GM18517 (cell line): ENCODE measurements at regions not wholly inside any gene's neighbourhood (a gene's known extent, or its start where the extent isn't known, plus 50 kb on each side); places are given as distances from the start of the nearest gene placed in this dataset.

ENCODE experiments used
- ATAC-seq: cut with Tn5 transposase; IDR thresholded peaks from one replicate; pipeline ENCODE4 v1.9.1; 2021; ENCODE audit warnings: mild to moderate bottlenecking, moderate library complexity; ENCODE audit not compliant: unreplicated experiment

DNA sequence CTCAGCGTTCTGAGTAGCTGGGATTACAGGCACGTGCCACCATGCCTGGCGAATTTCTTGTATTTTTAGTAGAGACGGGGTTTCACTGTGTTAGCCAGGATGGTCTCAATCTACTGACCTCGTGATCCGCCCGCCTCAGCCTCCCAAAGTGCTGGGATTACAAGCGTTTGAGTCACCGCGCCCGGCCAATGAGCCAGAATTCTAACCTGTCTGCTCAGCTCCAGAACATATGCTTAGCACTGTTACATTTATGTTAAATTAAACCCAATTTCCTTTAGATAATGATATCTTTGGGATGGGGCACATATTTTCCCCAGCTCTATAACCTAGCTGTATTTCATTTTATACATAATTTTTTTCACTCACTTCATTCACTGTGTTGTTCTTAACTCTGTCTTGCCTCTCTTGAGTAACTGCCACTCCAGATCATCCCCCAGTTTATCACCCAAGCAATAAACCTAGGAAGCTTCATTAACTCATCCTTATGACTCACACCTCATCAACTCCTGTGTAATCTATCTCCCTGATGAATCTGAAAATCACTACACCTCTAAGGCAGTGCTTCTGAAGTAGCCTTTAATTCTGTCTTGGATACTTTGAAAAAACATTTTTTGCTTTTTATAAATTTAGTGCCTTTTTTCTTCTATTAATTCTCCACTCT, 559.7 kb upstream of the ZWINT start:
- ATAC-seq = no peak

DNA sequence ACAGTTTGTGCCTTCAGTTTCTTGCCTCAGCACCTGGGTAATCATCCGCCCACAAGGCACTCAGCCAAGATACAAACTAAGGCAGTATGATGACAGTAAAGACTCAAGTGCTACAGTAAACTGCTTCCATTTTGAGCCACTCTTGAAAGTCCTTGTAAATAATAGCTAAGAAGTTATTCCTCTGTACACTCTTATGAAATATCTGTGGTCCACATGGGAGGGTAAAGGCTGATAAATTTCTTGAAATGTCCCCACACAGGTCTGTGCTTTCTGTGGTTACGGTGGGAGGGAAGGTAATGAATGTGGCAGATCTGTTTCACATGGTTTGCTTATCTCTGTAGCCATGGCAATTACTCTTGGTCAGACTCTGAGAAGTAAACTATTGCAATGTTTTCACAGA, 551.0 kb upstream of the ZWINT start:
- no peak for ATAC-seq

DNA sequence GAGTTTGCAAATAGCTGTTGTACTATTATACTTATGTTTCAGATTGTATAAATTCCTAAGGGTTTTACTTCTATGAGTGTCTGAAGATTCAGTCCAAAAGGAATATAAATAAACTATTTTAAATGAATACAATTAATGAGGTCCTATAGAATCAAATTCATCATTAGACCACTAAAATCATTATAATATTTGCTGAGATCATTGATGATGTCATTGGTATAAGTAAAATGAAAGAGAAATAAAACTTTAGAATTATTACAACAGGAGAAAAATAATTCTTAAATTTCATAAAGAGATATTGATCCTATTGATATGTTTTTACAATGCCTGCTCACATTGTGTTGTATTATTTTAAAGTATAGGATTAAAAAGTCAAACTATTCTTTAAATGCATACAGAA, 544.0 kb upstream of the ZWINT start:
- no peak for ATAC-seq

DNA sequence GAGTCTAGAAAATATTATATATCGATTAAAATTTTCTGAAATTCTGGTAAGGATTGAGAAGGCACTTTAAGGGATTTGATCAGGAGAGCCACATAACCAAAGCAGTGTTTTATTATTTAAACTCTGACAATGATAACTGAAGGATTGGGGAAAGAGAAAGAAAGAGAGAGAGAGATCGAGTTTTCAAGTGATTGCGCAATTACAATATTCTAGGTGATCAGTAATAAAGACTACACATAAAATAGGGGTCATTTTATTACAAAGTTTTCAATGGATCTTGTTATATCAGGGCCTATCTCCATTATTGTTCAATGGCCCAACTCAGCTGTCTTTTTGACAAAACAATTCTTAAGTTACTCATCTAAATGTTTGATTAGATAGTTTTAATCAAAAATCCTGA, 541.5 kb upstream of the ZWINT start:
- no peak for ATAC-seq

DNA sequence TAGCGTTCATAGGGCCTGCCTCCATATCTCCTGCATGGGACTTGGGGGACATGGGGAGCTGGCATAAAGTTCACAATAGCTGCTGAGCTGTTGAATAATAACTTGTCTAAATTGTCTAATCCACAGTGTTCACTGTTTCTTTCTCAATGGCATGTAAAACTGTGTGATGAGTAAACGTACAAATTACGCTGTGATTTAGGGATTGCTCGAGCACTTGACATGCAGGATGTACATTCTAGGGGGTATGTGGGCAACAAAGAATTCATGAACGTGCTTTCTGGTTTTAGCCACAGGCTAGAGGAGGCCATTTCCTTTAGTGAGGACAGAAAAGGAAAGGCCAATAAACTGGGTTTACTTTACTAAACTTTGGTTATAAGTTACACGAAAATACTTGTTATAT, 534.2 kb upstream of the ZWINT start:
- ATAC-seq = no peak

DNA sequence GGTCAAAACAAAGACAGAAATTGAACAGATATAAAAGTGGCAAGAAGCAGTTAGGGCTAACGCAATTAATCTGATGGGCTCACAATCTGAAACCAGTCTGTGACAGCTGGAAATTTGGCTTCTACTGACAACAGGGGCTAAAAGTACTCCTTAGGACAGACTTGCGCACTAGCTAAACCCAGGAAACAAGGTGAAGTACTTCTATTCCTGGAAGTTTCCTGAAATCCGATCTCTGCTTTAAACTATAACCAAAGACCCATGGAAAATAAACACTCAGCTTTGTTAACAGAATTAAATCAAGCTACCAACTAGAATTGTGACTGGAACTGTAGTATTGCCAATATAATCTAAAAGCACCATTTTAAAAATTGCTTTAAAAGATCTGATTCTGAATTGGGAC, 520.2 kb upstream of the ZWINT start:
- ATAC-seq = no peak

DNA sequence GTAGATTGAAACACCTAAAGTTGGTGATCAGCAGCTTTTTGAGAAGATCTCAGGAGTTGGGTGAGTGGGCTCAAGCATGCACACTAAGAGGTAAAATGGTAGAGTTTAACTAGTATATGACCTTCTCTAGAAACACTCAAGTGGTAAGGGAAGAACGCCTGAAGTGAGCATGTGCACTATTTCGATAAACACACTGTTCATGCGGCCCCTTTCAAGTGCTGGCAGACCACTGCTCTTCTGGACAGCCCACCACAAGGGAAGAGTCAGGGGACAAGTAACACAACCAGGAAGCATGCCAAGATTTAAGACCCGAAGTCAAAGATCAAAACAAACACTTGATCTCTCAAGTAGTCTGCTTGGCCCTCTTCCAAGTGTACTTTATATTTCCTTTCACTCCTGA, 519.5 kb upstream of the ZWINT start:
- ATAC-seq = no peak

DNA sequence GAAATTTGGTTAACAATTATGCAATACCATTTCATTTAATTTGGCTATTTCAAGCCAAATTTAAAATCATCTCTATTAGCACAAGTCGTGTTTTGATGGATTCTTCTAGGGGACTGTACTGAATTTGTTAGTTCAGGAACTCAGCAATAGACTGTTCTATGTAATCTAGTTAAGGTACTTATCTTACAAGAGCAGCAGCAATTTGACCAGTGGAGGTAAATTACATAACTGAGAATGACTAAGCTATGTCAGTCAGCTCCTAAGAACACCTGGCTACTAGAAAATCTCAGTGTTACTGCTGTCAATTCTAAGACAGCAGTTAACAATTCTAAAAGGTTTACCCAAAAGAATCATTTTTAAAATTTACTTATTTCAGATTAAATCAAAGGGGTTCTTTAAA, 513.9 kb upstream of the ZWINT start:
- ATAC-seq = no peak

DNA sequence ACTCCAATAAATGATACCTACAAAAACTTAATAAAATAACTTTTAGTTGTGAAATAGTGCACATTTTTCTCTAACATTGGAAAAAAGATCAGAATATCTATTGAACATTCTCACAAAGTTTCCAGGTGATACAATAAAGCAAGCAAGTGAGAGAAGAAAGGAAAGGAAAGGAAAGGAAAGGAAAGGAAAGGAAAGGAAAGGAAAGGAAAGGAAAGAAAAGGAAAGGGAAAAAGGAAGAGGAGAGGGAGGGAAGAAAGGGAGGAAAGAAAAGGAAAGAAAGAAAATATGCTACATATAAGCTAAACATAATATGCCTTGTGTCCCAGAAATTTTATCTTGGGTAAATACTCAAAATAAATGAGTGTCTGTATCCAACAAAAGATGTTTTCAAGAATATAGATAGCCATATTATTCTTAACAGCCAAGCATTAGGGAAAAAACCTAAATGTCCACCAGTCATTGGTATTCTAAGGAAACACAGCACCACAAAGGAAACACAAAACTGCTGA, 510.2 kb upstream of the ZWINT start:
- no peak for ATAC-seq

DNA sequence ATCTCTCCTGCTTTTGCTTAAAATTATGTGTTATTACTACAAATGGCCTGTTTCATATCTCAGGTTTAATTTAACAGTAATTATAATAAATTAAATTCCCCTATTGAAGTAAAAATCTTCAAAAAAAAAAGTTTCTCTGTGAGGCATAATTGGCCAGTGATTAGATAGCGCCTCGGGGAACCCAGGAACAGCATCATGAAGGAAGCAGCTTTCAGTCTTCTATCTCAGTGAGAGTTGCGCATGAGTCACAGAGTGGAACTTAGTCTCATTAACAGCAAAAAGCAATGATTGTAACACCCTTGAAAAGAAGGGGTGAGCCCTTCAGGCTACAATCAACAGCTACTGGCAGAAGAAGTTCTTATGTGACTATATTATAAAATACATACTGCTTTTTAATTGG, 506.2 kb upstream of the ZWINT start:
- no peak for ATAC-seq

DNA sequence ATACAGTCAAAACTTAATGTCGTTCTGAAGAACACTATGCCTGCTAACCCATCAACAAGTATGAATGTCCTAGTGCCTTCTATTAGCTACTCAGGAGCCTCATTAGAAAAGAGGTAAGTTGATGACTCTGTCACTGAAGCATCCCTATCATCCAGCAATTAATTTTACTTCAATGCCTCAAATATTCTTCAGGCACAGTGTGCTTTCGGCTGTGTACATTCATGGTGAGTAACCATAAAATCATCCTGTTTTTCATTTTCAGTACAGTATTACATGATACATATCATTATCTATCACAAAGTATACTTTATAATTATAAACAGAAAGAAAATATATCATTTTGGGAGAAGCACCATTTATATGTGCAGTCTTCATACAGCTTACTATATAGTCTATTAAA, 495.5 kb upstream of the ZWINT start:
- no peak for ATAC-seq

DNA sequence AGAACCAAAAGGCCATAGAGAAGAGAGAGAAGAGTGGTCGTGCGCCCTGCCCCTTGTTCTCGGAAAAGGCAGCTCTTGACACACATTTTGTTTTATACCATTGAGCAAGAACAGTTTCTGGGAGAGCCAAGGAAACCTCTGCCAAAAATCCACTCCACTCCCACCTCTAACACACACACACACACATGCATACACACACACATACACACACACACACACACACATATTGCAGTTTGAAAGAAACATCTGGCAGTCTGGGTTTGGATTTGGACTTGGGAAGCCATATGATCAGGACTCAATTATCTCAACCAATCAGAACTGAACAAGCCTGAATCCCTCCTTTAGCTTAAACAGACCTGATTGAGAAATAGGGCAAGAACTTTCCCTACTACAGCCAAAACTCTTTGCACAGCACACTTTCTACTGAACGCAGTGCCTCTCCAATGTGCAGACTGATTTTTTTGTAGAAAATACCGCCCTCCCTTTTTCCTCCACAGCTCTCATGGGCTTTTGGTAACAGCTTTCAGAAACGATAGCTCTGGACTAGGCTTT, 484.0 kb upstream of the ZWINT start:
- ATAC-seq = no peak

DNA sequence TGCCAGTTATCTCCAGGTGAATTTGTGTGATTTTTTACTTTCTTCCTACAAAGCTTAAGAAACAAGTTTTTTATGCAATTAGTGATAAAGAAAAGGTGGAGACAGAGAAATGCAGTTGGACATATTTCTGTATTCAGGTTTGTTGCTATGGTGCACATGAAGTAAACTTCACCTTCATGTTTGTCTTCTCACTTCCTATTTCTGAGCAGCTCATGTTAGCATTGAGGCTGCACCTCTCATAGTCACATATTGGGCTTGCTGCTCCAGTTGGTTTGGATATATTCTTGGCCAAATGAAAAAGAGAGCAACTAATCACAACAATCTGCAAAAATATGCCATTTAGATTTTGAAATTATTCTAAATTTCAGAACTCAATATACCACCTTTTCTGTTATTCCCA, 475.6 kb upstream of the ZWINT start:
- no peak for ATAC-seq

DNA sequence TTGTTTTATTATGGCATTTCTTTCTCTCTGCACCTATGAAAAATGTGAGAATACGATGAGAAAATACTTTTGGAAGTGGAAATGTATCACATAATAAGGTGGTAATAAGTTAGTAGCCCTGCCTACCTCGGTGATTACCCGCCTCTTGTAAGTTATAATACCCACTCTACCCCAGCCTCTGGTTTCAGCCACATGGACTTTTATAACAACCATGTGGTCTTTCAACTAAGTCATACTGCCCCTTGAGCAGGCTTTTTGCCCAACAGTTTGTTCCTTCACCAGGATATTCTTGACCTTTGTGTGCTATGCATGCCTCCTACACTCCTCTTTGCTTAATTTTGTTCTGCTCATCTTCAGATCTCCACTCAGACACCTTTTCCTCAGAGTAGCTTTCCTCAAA, 470.6 kb upstream of the ZWINT start:
- no peak for ATAC-seq

DNA sequence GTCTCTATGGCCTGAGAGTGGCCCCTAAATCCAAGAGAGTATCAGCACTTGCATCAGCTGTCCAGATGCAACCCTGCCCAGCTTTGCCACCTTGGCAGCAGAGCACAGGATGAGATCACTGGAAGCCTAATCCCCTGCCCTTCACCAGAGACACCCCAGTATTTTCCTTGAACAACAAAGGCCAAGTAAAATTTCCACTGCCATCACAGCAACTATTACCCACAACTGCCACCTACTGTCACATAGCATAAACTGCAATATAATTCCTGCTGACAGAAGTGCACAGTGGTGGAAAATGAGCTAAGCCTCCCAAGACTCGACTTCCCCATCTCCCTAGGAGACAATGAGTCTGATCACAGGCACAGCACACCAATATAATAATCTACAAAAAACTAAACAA, 462.8 kb upstream of the ZWINT start:
- no peak for ATAC-seq

DNA sequence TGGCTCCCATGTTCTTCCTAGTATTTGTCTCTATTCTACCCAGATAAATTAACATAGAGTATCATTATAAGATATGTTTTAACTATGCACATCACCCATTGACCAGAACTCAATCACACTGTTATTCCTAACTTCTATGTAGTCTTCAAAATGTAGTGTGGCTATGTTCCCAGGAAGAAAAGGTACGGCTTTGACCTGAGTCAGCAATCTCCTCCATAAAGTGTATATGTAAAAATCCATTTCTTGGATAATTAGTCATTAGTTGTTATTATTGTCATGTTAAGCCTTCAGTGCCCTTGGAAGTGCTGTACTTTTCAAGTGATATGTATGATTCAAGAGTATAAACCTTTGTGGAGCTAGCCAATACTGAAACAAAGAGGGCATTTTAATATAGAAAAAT, 444.0 kb upstream of the ZWINT start:
- ATAC-seq = no peak

DNA sequence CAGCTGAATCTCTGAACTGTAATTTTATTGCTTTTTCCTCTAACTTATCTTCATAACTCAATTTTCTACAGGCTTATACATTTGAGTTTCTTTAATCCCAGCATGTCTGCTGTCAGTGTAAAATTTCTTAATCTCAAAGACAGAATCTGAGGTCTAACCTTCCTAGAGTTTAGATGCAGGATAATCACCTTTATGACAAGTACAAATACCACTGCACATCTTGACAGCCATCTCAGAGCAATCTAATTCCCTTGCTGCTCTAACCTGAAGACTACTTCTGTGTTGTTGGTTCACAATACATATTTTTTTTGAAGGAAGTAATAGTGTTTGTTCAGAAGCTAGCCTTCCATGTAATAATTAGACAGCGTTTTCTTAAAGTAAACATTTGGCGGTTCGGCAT, 424.2 kb upstream of the ZWINT start:
- ATAC-seq = no peak

DNA sequence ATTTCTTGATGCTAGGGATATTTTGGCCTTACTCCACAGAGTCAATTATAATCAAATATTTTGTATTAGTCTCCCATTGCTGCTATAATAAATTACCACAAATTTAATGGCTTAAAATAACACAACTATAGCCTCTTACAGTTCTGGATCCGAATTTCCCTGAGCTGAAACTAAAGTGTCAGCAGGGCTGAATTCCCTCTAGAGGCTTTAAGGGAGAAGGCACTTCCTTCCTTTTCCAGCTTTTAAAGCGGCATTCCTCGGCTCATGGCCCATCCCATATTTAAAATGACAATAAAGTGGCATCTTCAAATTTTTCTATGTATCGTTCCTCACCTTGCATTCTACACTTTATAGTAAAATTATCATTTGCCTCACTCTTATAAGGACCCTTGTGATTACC, 421.4 kb upstream of the ZWINT start:
- no peak for ATAC-seq

DNA sequence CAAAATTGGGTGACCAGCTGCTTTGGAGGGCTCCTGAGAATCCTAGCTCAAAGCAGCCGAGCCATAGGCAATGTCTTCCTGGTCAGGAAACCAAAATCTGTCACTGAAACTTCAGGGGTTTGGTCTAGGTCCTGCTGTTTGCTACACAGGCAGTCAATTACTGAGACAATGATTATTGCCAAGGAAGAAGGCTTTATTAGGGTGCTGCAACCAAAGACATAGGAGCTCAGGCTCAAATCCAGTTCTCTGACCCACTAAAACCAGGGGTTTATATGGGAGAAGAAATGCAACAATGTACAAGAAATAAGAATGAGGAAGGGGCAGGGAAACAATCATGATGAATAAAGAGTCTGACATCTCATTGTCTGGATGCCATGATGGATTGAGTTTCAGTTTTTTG, 410.3 kb upstream of the ZWINT start:
- no peak for ATAC-seq

DNA sequence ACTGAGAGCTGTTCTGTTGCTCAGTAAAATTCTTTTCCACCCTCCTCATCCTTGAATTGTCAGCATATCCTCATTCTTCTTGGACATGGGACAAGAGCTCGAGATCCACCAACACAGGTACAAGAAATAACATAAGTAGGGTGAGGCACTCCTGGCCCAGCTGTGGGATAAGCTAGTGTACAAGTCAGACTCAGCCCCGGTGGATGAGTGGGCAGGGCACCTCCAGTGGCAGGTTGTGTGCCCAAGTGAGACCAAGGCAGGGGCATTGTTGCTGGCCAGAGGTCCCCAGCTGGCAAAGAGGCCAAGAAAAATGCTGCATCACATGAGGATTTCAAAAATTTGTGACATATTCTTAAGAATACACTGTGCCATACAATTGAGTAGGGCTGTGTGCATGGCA, 402.0 kb upstream of the ZWINT start:
- no peak for ATAC-seq

DNA sequence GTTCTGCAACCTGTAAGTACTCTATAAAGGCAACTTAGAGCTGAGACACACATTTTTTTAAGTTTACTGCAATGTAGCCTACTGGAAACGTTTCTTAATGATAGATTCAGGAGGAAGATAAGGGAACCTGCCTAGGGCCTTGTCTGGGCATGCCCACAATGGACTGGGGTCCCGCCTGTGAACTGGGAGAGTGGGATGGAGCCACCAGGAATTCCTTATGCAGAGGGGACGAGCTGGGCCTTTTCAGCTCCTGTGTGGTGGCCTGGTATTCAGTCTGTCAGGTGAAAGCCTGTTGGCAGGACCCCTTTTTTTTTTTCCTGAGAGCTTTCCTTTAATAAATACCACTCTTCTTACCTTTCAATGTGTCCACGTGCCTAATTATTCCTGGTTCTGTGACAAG, 384.4 kb upstream of the ZWINT start:
- no peak for ATAC-seq

DNA sequence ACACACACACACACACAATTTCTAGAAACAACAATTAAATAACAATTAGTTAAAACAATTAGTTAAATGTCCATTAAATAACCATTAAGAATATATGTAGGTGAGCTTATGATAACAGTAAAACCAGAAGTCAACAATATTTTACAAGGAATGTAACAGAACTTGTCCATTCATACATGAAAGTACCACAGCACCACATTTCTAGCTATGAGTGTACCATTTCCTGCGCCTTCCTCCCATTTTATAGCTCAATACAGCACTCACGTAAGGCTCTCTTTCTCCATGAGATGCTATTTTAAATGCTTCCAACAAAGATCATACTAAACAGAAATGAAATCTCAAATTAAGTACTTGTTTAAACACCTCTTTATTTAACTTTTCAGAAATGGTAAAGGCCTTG, 367.3 kb upstream of the ZWINT start:
- ATAC-seq = no peak

DNA sequence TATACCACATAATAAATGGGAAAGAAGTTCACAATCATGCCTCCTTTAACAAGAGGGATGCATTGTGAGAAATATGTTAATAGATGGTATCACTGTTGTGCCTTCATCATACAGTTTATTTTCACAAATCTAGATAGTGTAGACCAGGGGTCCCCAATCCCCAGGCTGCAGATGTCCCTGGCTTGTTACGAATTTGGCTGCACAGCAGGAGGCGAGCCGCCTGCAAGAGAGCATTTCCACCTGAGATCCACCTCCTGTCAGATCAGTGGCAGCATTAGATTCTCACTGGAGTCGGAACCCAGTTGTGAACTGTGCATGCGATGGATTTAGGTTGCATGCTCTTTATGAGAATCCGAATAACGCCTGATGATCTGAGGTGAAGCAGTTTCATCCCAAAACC, 361.9 kb upstream of the ZWINT start:
- no peak for ATAC-seq
